SW480 (cell line): ENCODE measurements at regions not wholly inside any gene's neighbourhood (a gene's known extent, or its start where the extent isn't known, plus 50 kb on each side); places are given as distances from the start of the nearest gene placed in this dataset.

Source experiments
- DNase-seq: peaks from one replicate; pipeline ENCODE4 v3.0.0-alpha.2; 2016; ENCODE audit warnings: low spot score

DNA sequence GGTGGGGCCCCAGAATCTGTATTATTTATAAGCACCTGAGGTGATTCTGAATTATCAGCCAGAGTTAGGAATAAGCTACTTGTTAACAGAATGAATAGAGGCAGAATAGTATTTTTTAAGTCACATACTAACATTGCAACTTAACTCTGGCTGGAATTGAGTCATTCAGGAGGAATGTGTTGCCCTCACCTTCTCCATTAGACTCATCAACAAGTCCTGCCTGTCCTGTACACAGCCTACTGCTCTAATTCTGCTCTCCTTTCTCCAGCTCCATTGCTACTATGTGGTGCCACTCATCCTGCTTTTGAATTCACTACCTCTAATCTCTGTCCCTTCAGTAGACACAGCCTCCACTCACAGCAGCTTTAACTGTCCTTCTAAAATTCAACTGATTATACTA, 669.4 kb downstream of the DHX35 start:
- DNase-seq, result peak; percentile 60

GRCh38 chr20:39630215-39630908, 668.2 kb downstream of the DHX35 start:
- no peak for DNase-seq

DNA sequence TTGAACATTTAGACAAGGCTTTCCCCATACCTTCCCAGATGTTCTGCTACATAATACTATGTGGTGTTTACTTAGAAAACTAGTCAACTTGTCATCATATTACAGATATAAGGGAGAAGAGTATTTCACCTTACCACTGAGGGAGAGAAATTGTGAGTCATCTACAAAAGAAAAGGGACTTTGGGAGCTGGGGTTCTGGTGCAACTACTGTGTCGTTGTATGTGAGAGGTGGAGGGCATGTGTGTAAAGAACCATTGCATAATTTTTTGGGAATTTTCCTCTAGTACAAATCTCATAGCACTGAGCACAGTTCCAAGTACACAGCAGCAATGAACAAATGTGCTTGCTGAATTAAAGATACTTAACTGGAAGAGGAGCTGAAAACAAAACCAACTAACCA, 665.6 kb downstream of the DHX35 start:
- DNase-seq, result no peak

- no peak for DNase-seq
Observed at GRCh38 chr20:39624316-39624715, 662.2 kb downstream of the DHX35 start.

DNA sequence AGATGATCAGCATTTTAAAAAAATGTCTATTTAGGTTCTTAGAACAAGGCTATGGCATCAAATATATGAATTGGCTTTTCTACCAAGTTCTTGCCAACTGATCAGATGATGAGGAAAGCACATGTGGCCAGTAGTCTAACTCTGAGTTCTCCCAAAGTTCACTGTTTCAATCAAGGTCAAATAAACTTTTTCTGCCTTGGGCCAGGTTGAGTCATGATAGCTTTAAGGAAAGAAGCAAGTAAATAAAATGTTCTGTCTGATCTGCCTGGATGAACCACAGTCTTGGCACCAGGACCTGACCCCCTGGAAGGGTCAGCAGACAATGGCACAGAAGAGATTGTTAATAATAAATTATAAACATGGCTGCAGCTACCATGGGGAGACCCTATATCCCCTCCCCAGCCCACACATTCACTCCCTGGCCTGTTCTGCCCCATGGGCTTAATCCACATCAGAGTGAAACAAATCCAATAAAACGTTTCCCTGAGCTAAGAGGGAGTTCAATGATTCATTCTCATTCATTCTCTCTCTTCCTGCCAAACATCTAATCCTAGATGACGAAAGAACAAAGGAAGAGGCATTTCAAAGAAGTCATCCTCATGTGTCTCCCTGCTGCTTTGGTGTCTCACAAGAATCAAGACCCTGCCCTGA, 661.6 kb downstream of the DHX35 start:
- no peak for DNase-seq

DNA sequence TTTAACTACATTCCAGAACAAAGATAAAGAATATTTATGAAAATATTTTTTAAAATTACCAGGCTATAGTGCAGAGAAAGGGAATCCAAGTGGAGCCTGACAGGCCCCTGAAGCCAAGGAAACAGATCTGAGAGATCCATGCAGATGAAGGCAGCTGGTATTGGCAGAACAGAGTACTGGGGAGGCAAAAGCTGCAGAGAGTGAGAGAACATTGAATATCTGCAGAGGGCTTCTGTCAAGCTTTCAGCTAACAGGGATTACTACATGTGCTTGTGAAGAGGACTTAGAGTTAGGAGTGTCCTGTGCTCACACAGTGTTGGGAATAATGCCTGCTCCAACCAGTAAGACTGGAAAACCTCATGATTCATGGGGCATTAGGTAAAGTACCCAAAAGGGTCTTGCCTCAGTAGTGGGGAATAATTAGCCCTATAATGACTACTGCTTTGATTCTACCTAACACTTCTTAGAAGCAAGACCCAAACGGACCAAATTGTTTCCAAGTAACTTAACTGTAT, 657.2 kb downstream of the DHX35 start:
- no peak for DNase-seq

- DNase-seq, result no peak
Observed at GRCh38 chr20:39611901-39612300, 649.8 kb downstream of the DHX35 start.

- DNase-seq, result no peak
Observed at GRCh38 chr20:39607141-39607540, 645.0 kb downstream of the DHX35 start.

GRCh38 chr20:39605908-39606307, 643.8 kb downstream of the DHX35 start:
- DNase-seq, result no peak

DNA sequence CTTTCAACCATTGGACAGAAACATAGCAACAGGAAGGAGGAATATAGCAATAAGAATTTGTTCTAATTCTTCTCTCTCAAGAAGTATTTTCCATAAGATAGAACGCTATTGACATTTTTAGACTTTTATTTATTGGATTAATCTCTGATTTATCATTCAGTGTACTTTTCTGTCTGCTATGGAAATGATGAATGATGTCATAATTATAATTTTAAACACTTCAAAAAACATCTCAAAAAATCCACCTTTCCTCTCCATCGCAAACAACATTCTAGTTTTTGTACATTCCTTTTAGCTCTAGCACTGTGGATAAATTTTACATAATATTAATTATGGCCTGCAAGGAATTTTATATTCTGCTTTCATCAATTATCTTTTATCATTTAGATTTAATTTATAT, 643.2 kb downstream of the DHX35 start:
- DNase-seq, result no peak

DNA sequence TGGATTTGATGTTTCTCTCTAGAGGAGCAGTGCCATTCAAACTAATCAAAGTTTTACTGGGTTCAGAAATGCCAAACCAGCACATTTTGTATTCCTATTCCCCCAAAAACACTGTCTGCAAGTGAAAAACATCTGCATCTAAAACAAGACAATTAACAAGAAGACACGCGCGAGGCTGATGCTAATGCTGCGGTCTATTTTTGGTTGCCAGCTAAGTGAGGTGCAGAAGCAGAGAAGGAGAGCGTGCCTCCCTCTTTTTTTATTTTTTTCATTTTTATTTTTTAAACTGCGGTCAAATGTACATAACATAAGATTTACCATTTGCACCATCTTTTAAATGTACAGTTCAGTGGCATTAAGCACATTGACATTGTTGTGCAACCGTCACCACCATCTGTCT, 641.1 kb downstream of the DHX35 start:
- no peak for DNase-seq

DNA sequence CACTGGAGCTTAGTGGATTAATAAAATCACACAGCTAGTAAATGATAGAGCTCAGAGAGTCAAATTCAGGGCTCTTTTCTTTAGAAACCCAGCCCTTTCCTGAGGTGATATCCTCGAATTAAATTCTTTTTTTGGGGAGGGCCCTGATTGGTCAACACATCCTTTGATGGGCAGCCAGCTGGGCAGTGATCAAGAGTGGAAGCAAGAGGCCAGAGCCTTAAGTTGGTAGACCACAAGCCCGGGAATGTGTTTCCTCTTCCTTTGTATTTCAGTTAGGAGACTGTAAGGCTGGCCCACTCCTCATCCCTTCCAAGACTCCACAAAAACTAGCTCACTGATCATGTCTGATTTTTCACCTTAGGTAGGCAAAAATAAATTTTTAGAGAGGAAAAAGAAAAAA, 640.5 kb downstream of the DHX35 start:
- DNase-seq, result no peak

DNA sequence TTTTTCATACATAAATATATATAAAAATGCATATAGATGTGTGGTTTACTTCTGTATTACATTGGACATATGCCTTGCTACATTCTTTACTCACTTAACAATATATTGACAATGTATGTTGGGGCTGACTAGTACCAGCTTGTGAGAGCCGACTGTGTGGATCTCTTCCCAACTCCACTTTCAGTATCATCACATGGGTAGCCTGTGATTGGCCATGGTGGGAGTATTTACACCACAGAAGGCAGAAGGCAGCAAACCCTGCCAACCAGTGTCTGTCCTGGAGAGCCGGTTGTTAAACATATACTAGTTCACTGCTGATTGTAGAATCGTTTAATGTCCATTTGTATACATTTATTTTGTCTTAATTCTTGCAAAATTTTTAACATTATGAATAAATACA, 638.7 kb downstream of the DHX35 start:
- DNase-seq, result no peak

- no peak for DNase-seq
Observed at GRCh38 chr20:39600156-39600555, 638.0 kb downstream of the DHX35 start.

DNA sequence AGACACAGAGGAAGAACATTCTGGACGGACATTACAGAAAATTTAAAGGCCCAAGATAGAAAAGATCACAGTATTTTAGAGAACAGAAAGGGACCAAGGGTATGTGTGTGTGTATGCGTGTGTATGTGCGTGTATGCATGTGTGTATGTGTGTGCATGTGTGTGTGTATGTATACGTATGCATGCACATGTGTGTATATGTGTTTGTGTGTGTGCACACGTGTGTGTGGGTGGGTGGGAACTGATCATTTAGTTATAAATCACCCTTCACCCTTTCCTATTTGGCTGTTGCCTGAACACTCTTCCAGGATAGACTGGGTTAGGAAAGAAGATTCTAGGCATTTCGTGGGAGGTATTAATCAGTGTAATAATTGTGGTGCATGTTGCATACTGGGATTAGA, 634.4 kb downstream of the DHX35 start:
- DNase-seq, result no peak

DNA sequence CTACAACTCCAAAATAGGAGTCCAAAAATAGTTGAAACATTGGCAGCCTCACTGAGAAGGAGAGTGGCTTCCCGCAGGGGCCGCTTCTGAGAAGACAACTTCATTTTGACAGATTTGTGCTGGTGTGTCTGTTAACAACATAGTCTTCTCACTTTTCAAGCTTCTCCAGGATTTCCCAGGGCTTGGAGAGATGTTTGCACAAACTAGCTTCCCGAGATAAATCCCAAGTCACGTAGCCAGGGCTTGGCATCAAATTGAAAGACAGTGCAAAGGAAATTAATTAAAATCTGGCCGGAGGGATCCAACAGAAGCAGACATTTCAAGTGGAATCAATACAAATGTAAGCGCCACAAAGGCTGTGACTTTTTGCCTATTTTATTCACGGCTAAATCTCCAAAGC, 630.2 kb downstream of the DHX35 start:
- no peak for DNase-seq

GRCh38 chr20:39588148-39588757, 626.1 kb downstream of the DHX35 start:
- DNase-seq, result no peak

- no peak for DNase-seq
Observed at GRCh38 chr20:39581034-39581433, 618.9 kb downstream of the DHX35 start.

- DNase-seq, result no peak
Observed at GRCh38 chr20:39576771-39577170, 614.6 kb downstream of the DHX35 start.

GRCh38 chr20:39574061-39574460, 611.9 kb downstream of the DHX35 start:
- DNase-seq, result no peak

DNA sequence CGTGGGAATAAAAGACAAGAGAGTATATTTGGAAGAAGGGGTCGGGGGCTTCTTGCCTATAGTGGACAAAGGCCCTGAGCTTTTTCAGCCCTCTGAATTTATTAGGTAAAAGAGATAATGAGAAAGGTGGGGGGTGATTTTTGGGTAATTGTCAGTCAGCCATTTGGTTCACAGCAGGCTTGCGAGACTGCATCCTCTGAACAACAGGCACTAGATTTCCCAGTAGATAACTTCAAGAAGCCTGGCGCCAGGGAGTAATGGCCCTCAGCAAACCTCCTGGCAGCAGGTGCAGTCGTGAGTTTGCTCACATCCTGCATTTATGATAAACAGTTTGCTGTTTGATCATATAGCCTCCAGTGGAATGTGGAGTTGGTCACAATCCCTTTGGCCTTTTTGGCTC, 609.0 kb downstream of the DHX35 start:
- no peak for DNase-seq

GRCh38 chr20:39568109-39568508, 606.0 kb downstream of the DHX35 start:
- no peak for DNase-seq

- DNase-seq, result no peak
Observed at GRCh38 chr20:39563349-39563748, 601.2 kb downstream of the DHX35 start.
